Transverse colon (tissue), 4 donors: ENCODE measurements at regions not wholly inside any gene's neighbourhood (a gene's known extent, or its start where the extent isn't known, plus 50 kb on each side); places are given as distances from the start of the nearest gene placed in this dataset.

Experiments used
- DNase-seq: peaks from one replicate; pipeline ENCODE4 v3.0.0-alpha.2; 2019
- H3K27ac ChIP-seq, 4 donors: fragments of 200-600 bp; sonication (generic); 2 replicates each; pipeline ENCODE4 v1.5.1; 2016 to 2018; ENCODE audit warnings: inconsistent platforms in 4 of 4
- H3K27me3 ChIP-seq: fragments of 200-600 bp; sonication (generic); 2 replicates; pipeline ENCODE4 v1.5.1; 2017; ENCODE audit warnings: inconsistent platforms
- H3K36me3 ChIP-seq, 4 donors: fragments of 200-600 bp; sonication (generic); 2 replicates each; pipeline ENCODE4 v1.5.1; 2017 to 2019; ENCODE audit warnings: inconsistent platforms in 4 of 4
- H3K4me1 ChIP-seq, 4 donors: fragments of 200-600 bp; sonication (generic); 2 replicates each; pipeline ENCODE4 v1.5.1; 2017 to 2020; ENCODE audit warnings: inconsistent platforms in 4 of 4
- H3K4me3 ChIP-seq, 4 donors: fragments of 200-600 bp; sonication (generic); 1 replicate in 1 of 4; 2 replicates in 3 of 4; pipeline versions ENCODE4 v1.5.1 to v1.6.1; 2017 to 2019; ENCODE audit warnings: inconsistent platforms in 4 of 4
- H3K9me3 ChIP-seq, 2 donors: fragments of 200-600 bp; sonication (generic); 2 replicates each; pipeline ENCODE4 v1.5.1; 2017 to 2019; ENCODE audit warnings: inconsistent platforms in 2 of 2
- EP300 ChIP-seq: sonication (generic); formaldehyde crosslinking; IDR thresholded peaks from one replicate; pipeline ENCODE4 v1.6.1; 2017; ENCODE audit warnings: antibody characterized with exemption, low read depth
- POLR2A ChIP-seq: fragments of 450-650 bp; IDR thresholded peaks from one replicate; pipeline ENCODE4 v1.6.1; 2016; ENCODE audit warnings: antibody characterized with exemption, mild to moderate bottlenecking, moderate library complexity
- POLR2AphosphoS5 ChIP-seq, 3 donors: sonication (generic); formaldehyde crosslinking; IDR thresholded peaks; one replicate each; pipeline ENCODE4 v1.6.1; 2016; ENCODE audit warnings: antibody characterized with exemption in 3 of 3
- WGBS, 2 donors: methylation state at CpG; one replicate each; pipeline ENCODE4 v1.1.5; 2018; ENCODE audit warnings: low coverage in 1 of 2; 5-methylcytosine and 5-hydroxymethylcytosine counted together
- in situ Hi-C, 4 donors: fragments of 200-750 bp; cut with MboI; loops; one replicate each; pipeline versions ENCODE4 v1.15.0 to v1.15.1; 2017; ENCODE audit warnings: low sequenced_read_pairs in 3 of 4, low pct_ligation_motif_present in 1 of 4, low pct_unique_long_range_greater_than_20kb in 1 of 4
- intact Hi-C: fragments of 100-400 bp; cut with DNase I; formaldehyde crosslinking; loops from one replicate; pipeline ENCODE4 v1.15.1; 2023; ENCODE audit warnings: low total_unique reads
- TF ChIP-seq, protein P1 (sequence below), 5 experiments: fragments of 200-600 bp in 3 of 5; fragments of 450-650 bp in 2 of 5; sonication (generic) in 3 of 5; IDR thresholded peaks; 1 replicate in 2 of 5; 2 replicates in 3 of 5; pipeline ENCODE4 v1.5.1; 2016 to 2017; ENCODE audit warnings: antibody characterized with exemption in 5 of 5, inconsistent platforms in 3 of 5, mild to moderate bottlenecking in 2 of 5, moderate library complexity in 1 of 5

DNA sequence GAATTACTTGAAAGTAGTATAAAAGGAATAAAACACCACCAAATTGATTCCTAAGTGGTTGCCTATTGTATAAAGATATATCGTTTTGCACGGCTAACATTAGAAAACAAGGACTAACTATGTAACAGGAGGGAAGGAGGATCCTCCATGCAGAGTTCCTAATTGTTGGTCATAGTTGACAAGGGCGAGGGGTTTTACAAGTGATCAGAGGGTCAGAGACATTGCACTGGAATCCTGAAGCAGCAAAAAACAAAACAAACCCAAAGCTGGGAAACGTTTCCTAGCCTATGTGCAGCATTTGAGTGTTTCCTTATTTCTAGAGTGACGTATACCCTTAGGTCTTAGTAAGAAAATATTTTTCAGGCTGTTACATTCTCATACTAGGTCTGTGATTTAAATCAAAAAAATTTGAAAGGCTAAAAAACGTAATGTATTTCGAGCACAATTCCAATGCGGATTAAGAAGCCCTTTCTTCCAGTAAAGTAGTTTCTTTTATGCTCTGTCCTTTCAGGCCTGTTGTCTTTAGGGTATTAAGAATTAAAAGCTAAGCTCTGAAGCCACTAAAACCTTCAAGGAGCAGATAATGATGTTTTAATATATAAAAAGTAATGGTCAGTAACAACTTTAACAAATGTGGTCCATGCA, 373.8 kb upstream of the MMS22L start:
- Histone ChIP-seq H3K4me1 (no peaks in the 10 kb centered on the region), H3K9me3 (no peaks in the 10 kb centered on the region), H3K27ac (no peak overlapping the region), H3K4me3 (no peak overlapping the region), H3K36me3 (no peaks in the 10 kb centered on the region), H3K27me3 (no peaks in the 10 kb centered on the region)
- TF ChIP-seq POLR2AphosphoS5 (IDR thresholded peaks at IDR 0.05) (no peak), EP300 (no peak)
- TF ChIP-seq, protein P1, sequence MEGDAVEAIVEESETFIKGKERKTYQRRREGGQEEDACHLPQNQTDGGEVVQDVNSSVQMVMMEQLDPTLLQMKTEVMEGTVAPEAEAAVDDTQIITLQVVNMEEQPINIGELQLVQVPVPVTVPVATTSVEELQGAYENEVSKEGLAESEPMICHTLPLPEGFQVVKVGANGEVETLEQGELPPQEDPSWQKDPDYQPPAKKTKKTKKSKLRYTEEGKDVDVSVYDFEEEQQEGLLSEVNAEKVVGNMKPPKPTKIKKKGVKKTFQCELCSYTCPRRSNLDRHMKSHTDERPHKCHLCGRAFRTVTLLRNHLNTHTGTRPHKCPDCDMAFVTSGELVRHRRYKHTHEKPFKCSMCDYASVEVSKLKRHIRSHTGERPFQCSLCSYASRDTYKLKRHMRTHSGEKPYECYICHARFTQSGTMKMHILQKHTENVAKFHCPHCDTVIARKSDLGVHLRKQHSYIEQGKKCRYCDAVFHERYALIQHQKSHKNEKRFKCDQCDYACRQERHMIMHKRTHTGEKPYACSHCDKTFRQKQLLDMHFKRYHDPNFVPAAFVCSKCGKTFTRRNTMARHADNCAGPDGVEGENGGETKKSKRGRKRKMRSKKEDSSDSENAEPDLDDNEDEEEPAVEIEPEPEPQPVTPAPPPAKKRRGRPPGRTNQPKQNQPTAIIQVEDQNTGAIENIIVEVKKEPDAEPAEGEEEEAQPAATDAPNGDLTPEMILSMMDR (IDR thresholded peaks at IDR 0.05), result no peak
- in situ Hi-C loops (no loop called here), intact Hi-C loops (no loop called here)
- DNase-seq, result no peak
- WGBS, 2 donors, result 60 to 64% methylated on average over 8 of the region's 8 CpGs

DNA sequence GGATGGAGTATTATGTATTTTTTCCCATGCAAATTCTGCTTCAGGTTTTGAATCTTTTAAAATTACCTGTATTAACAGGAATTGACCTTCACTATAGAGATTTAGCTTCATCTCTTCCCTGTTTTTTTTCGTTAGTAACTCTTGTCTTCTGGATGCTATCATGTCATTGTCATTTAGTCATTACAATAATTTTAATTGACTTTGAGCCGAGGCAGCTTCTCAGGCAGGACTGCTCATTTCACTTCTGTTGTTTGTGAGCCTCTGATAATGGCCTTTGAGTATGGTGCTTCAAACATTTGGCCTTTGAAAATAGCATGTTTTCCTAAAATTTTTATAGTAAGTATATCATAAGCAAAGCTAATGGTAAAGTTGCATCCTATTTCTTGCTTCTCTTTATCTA, 375.1 kb upstream of the MMS22L start:
- Histone ChIP-seq H3K36me3 (no peaks in the 10 kb centered on the region), H3K9me3 (no peaks in the 10 kb centered on the region), H3K27me3 (no peaks in the 10 kb centered on the region), H3K4me3 (no peak overlapping the region), H3K27ac (no peak overlapping the region), H3K4me1 (no peaks in the 10 kb centered on the region)
- WGBS, 2 donors, result 42 to 67% methylated on average over 1 to 2 of the region's 2 CpGs
- TF ChIP-seq EP300, result no peak
- TF ChIP-seq, protein P1 (IDR thresholded peaks at IDR 0.05), result no peak
- TF ChIP-seq POLR2AphosphoS5 (IDR thresholded peaks at IDR 0.05), result no peak
- no peak for TF ChIP-seq POLR2A
- intact Hi-C loops, result no loop called here
- in situ Hi-C loops, result no loop called here
- DNase-seq, result no peak

DNA sequence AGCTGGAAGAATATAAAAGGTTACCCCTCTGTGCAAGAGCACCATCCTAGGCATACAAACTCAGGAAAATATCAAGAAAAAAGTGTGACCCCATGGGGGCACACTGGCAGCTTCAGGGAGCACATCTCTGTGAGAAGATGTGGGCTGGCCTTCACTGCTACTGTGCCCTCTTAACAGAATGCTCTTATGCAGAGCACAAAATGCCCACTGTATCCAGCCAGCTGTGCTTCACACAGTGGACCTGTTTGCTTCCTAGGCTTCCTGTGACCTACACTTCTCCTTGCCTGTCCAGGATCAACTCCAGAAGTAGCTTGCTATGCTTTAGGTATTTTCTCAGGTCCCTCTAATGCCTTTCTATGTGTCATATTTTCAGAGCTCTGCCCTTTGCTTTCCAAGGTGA, 380.2 kb upstream of the MMS22L start:
- in situ Hi-C loops (no loop called here), intact Hi-C loops (no loop called here)
- Histone ChIP-seq H3K27ac (no peak overlapping the region), H3K36me3 (no peaks in the 10 kb centered on the region), H3K4me1 (no peaks in the 10 kb centered on the region), H3K27me3 (no peaks in the 10 kb centered on the region), H3K9me3 (no peaks in the 10 kb centered on the region), H3K4me3 (no peak overlapping the region)
- DNase-seq, result no peak
- TF ChIP-seq, protein P1 (IDR thresholded peaks at IDR 0.05), result no peak
- TF ChIP-seq POLR2AphosphoS5 (IDR thresholded peaks at IDR 0.05), result no peak
- no peak for TF ChIP-seq POLR2A
- no peak for TF ChIP-seq EP300

DNA sequence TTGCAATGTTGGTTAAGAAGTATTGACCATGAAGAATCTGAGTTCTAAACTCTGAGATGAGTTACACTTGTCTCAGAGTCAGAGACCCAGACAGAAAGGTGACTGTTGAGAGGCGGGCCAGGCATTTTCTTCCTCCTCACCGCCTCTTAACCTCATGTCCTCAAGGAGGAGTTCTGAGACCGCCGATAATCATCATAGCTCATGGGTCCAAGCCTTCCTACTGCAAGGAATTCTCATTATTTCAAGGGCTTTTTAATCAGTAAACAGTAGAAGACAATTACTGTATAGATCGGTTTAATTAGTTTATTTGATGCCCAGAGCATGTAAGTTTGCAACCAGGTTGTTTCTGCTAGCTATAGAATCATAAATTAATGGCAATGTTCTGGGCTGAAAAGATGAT, 382.4 kb upstream of the MMS22L start:
- TF ChIP-seq POLR2AphosphoS5 (IDR thresholded peaks at IDR 0.05) (no peak), POLR2A (no peak), EP300 (no peak)
- TF ChIP-seq, protein P1 (IDR thresholded peaks at IDR 0.05), result no peak

More for the DNA sequence above, 382.4 kb upstream of the MMS22L start:
- no peaks in the 10 kb centered on the region for H3K4me1 ChIP-seq
- DNase-seq, result no peak
- H3K27me3 ChIP-seq, result no peaks in the 10 kb centered on the region
- H3K4me3 ChIP-seq, result no peak overlapping the region
- in situ Hi-C loops, result no loop called here
- intact Hi-C loops, result no loop called here
- WGBS, 2 donors, result 78 to 88% methylated on average over 5 of the region's 5 CpGs
- no peaks in the 10 kb centered on the region for H3K9me3 ChIP-seq
- H3K36me3 ChIP-seq, result no peaks in the 10 kb centered on the region
- no peak overlapping the region for H3K27ac ChIP-seq
